ENCODE measurements at regions not wholly inside any gene's neighbourhood (a gene's known extent, or its start where the extent isn't known, plus 50 kb on each side); places are given as distances from the start of the nearest gene placed in this dataset.

DNA sequence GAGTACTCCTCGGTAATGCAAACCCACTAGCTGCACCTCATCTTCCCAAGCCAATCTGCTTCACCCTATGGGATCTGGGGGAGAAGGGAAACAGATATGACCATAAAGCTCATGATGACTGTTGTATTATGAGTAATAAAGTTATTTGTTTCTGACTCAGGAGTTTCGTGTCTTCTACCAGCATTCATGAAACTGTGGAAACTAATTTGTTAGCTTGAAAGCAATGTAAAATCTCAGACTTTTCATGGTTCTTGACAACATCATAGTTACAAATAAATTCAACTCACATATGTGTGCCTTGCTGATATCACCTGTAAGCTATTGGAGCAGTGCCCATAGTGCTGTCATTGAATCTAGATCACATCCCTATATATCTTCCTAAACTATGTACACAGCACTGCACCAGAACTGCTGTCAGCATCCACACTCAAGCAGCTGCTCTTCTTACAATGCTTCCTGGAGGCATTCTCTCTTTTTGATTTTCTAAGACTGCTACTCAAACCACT lies 135.6 kb upstream of the KYNU start:
- H3K9ac ChIP-seq (ENCODE audit: low read depth in 1 of 2, low read length in 2 of 2): no peak overlapping the region
- no peaks in the 10 kb centered on the region for H3K36me3 ChIP-seq (ENCODE audit: control insufficient read depth in 4 of 4, insufficient read depth in 3 of 4, low read depth in 1 of 4, low read length in 3 of 4)
- no peaks in the 10 kb centered on the region for H3K27me3 ChIP-seq (ENCODE audit: control insufficient read depth in 4 of 4, insufficient read depth in 4 of 4, low read length in 3 of 4)
- TF ChIP-seq YY1 (IDR thresholded peaks at IDR 0.05) (no peak), HNF4A (conservative IDR thresholded peaks at IDR 0.05) (no peak)
- TF ChIP-seq, protein P1, sequence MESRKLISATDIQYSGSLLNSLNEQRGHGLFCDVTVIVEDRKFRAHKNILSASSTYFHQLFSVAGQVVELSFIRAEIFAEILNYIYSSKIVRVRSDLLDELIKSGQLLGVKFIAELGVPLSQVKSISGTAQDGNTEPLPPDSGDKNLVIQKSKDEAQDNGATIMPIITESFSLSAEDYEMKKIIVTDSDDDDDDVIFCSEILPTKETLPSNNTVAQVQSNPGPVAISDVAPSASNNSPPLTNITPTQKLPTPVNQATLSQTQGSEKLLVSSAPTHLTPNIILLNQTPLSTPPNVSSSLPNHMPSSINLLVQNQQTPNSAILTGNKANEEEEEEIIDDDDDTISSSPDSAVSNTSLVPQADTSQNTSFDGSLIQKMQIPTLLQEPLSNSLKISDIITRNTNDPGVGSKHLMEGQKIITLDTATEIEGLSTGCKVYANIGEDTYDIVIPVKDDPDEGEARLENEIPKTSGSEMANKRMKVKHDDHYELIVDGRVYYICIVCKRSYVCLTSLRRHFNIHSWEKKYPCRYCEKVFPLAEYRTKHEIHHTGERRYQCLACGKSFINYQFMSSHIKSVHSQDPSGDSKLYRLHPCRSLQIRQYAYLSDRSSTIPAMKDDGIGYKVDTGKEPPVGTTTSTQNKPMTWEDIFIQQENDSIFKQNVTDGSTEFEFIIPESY (IDR thresholded peaks at IDR 0.05): no peak
- TF ChIP-seq, protein P2, sequence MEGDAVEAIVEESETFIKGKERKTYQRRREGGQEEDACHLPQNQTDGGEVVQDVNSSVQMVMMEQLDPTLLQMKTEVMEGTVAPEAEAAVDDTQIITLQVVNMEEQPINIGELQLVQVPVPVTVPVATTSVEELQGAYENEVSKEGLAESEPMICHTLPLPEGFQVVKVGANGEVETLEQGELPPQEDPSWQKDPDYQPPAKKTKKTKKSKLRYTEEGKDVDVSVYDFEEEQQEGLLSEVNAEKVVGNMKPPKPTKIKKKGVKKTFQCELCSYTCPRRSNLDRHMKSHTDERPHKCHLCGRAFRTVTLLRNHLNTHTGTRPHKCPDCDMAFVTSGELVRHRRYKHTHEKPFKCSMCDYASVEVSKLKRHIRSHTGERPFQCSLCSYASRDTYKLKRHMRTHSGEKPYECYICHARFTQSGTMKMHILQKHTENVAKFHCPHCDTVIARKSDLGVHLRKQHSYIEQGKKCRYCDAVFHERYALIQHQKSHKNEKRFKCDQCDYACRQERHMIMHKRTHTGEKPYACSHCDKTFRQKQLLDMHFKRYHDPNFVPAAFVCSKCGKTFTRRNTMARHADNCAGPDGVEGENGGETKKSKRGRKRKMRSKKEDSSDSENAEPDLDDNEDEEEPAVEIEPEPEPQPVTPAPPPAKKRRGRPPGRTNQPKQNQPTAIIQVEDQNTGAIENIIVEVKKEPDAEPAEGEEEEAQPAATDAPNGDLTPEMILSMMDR (IDR thresholded peaks at IDR 0.05; ENCODE audit: low read depth, low read length, missing input control): no peak
- H3K4me1 ChIP-seq (ENCODE audit: control insufficient read depth in 4 of 4, insufficient read depth in 4 of 4, low read length in 3 of 4): peaks cover 0 to 2% (median 0%) of the 10 kb centered on the region in 4 donors
- WGBS: 89% methylated on average over 2 of the region's 2 CpGs
- H3K4me3 ChIP-seq (ENCODE audit: low read depth in 1 of 3, low read length in 3 of 3): no peak overlapping the region
- H3K9me3 ChIP-seq (ENCODE audit: control insufficient read depth in 4 of 4, low read length in 3 of 4): peaks cover 0 to 2% (median 0%) of the 10 kb centered on the region in 4 donors
- DNase-seq (ENCODE audit: low spot score): no peak
- no peak overlapping the region for H3K27ac ChIP-seq (ENCODE audit: low read depth in 1 of 2, low read length in 2 of 2)

DNA sequence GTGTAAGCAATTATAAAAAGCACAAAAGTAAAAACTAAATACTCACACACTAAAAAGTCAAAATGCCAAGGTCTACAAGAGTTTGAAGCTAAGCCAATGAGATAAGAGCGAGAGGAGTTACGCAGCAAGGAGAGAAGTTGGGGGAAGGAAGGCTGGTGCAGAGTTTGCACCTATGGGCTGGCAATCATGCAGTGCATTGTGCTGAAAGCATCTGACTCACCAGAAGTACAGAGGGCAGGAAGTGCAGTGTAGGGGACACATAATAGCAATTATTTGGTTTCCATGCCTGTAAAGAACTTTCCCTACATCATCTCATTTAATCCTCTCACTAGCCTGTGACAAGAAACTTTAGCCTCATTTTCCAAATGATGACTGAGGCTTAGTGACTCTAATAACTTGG lies 142.7 kb upstream of the KYNU start:
- WGBS: 72% methylated on average over 2 of the region's 2 CpGs
- no peak overlapping the region for H3K9ac ChIP-seq (ENCODE audit: low read depth in 1 of 2, low read length in 2 of 2)
- no peaks in the 10 kb centered on the region for H3K4me1 ChIP-seq (ENCODE audit: control insufficient read depth in 4 of 4, insufficient read depth in 4 of 4, low read length in 3 of 4)
- no peaks in the 10 kb centered on the region for H3K27me3 ChIP-seq (ENCODE audit: control insufficient read depth in 4 of 4, insufficient read depth in 4 of 4, low read length in 3 of 4)
- H3K9me3 ChIP-seq (ENCODE audit: control insufficient read depth in 4 of 4, low read length in 3 of 4): no peaks in the 10 kb centered on the region
- TF ChIP-seq HNF4A (conservative IDR thresholded peaks at IDR 0.05): no peak
- no peak for TF ChIP-seq FOXA1 (IDR thresholded peaks at IDR 0.05)
- no peak for TF ChIP-seq EGR1 (IDR thresholded peaks at IDR 0.05; ENCODE audit: low read depth in 2 of 2)
- TF ChIP-seq, protein P3, sequence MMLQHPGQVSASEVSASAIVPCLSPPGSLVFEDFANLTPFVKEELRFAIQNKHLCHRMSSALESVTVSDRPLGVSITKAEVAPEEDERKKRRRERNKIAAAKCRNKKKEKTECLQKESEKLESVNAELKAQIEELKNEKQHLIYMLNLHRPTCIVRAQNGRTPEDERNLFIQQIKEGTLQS (IDR thresholded peaks at IDR 0.05): no peak
- no peak for TF ChIP-seq YY1 (IDR thresholded peaks at IDR 0.05)
- TF ChIP-seq, protein P4, sequence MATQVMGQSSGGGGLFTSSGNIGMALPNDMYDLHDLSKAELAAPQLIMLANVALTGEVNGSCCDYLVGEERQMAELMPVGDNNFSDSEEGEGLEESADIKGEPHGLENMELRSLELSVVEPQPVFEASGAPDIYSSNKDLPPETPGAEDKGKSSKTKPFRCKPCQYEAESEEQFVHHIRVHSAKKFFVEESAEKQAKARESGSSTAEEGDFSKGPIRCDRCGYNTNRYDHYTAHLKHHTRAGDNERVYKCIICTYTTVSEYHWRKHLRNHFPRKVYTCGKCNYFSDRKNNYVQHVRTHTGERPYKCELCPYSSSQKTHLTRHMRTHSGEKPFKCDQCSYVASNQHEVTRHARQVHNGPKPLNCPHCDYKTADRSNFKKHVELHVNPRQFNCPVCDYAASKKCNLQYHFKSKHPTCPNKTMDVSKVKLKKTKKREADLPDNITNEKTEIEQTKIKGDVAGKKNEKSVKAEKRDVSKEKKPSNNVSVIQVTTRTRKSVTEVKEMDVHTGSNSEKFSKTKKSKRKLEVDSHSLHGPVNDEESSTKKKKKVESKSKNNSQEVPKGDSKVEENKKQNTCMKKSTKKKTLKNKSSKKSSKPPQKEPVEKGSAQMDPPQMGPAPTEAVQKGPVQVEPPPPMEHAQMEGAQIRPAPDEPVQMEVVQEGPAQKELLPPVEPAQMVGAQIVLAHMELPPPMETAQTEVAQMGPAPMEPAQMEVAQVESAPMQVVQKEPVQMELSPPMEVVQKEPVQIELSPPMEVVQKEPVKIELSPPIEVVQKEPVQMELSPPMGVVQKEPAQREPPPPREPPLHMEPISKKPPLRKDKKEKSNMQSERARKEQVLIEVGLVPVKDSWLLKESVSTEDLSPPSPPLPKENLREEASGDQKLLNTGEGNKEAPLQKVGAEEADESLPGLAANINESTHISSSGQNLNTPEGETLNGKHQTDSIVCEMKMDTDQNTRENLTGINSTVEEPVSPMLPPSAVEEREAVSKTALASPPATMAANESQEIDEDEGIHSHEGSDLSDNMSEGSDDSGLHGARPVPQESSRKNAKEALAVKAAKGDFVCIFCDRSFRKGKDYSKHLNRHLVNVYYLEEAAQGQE (IDR thresholded peaks at IDR 0.05): no peak
- no peak for TF ChIP-seq RAD21 (IDR thresholded peaks at IDR 0.05)
- no peak for TF ChIP-seq SP1 (IDR thresholded peaks at IDR 0.05)
- TF ChIP-seq, protein P1 (IDR thresholded peaks at IDR 0.05): no peak
- no peak for TF ChIP-seq TAF1 (conservative IDR thresholded peaks at IDR 0.05)
- TF ChIP-seq GABPA (IDR thresholded peaks at IDR 0.05 in 1 of 2, conservative IDR thresholded peaks at IDR 0.05 in 1 of 2): no peak
- TF ChIP-seq, protein P2 (IDR thresholded peaks at IDR 0.05; ENCODE audit: low read depth, low read length, missing input control): no peak
- no peaks in the 10 kb centered on the region for H3K36me3 ChIP-seq (ENCODE audit: control insufficient read depth in 4 of 4, insufficient read depth in 3 of 4, low read depth in 1 of 4, low read length in 3 of 4)
- no peak overlapping the region for H3K4me3 ChIP-seq (ENCODE audit: low read depth in 1 of 3, low read length in 3 of 3)
- H3K27ac ChIP-seq (ENCODE audit: low read depth in 1 of 2, low read length in 2 of 2): no peak overlapping the region
- no peak for DNase-seq (ENCODE audit: low spot score)
